Endothelial cell of umbilical vein (primary cell): ENCODE measurements at regions not wholly inside any gene's neighbourhood (a gene's known extent, or its start where the extent isn't known, plus 50 kb on each side); places are given as distances from the start of the nearest gene placed in this dataset.

Experiments
- EZH2 ChIP-seq: IDR thresholded peaks from 2 replicates; pipeline ENCODE4 v1.6.1; 2012; ENCODE audit warnings: borderline replicate concordance, low read depth, mild to moderate bottlenecking, moderate library complexity, low read length, inconsistent platforms; ENCODE audit not compliant: severe bottlenecking
- GATA2 ChIP-seq: IDR thresholded peaks from 2 replicates; pipeline ENCODE4 v1.7.0; 2011; ENCODE audit warnings: low read depth, mild to moderate bottlenecking, moderate library complexity, mixed read lengths, low read length; ENCODE audit not compliant: insufficient read length, insufficient read depth
- MYC ChIP-seq: IDR thresholded peaks from one replicate; pipeline ENCODE4 v1.6.1; 2011; ENCODE audit warnings: mild to moderate bottlenecking, low read depth, low read length
- POLR2A ChIP-seq: IDR thresholded peaks from 2 replicates; pipeline ENCODE4 v1.6.1; 2012; ENCODE audit warnings: low read depth, mild to moderate bottlenecking, control low read depth, low read length
- POLR2AphosphoS5 ChIP-seq: IDR thresholded peaks from 2 replicates; pipeline ENCODE4 v1.6.1; 2012; ENCODE audit warnings: low read depth, mild to moderate bottlenecking, control low read depth, low read length, moderate library complexity; ENCODE audit not compliant: insufficient read depth
- TF ChIP-seq, protein P1 (sequence below), 2 donors: IDR thresholded peaks; 1 replicate in 1 of 2; 2 replicates in 1 of 2; pipeline ENCODE4 v1.5.1; 2011; ENCODE audit warnings: low read length in 2 of 2, mild to moderate bottlenecking in 2 of 2, moderate library complexity in 2 of 2, control low read depth in 1 of 2, inconsistent platforms in 1 of 2, low read depth in 1 of 2; ENCODE audit not compliant: insufficient read depth in 1 of 2; ENCODE audit errors: extremely low read depth in 1 of 2
- TF ChIP-seq, protein P2 (sequence below): IDR thresholded peaks from 2 replicates; pipeline ENCODE4 v1.6.1; 2011; ENCODE audit not compliant: insufficient read depth, insufficient read length

GRCh38 chr6:139712830-139713229, 338.4 kb upstream of the CITED2 start:
- TF ChIP-seq GATA2 (no peak), MYC (no peak), POLR2A (no peak), EZH2 (no peak), POLR2AphosphoS5 (no peak)
- TF ChIP-seq, protein P1, sequence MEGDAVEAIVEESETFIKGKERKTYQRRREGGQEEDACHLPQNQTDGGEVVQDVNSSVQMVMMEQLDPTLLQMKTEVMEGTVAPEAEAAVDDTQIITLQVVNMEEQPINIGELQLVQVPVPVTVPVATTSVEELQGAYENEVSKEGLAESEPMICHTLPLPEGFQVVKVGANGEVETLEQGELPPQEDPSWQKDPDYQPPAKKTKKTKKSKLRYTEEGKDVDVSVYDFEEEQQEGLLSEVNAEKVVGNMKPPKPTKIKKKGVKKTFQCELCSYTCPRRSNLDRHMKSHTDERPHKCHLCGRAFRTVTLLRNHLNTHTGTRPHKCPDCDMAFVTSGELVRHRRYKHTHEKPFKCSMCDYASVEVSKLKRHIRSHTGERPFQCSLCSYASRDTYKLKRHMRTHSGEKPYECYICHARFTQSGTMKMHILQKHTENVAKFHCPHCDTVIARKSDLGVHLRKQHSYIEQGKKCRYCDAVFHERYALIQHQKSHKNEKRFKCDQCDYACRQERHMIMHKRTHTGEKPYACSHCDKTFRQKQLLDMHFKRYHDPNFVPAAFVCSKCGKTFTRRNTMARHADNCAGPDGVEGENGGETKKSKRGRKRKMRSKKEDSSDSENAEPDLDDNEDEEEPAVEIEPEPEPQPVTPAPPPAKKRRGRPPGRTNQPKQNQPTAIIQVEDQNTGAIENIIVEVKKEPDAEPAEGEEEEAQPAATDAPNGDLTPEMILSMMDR (IDR thresholded peaks at IDR 0.05; ENCODE audit: extremely low read depth in 1 of 2, insufficient read depth in 1 of 2, low read depth in 1 of 2, low read length in 2 of 2): no peak
- TF ChIP-seq, protein P2, sequence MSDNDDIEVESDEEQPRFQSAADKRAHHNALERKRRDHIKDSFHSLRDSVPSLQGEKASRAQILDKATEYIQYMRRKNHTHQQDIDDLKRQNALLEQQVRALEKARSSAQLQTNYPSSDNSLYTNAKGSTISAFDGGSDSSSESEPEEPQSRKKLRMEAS: no peak
